SK-N-SH treated with all-trans-retinoic acid at 6 μM for 48 hours (cell line): ENCODE measurements at regions not wholly inside any gene's neighbourhood (a gene's known extent, or its start where the extent isn't known, plus 50 kb on each side); places are given as distances from the start of the nearest gene placed in this dataset.

Experiments
- ARNTL ChIP-seq: fragments of 450-650 bp; formaldehyde crosslinking; IDR thresholded peaks from 2 replicates; pipeline ENCODE4 v1.5.0; 2020; ENCODE audit warnings: low read depth, mild to moderate bottlenecking, moderate library complexity, borderline replicate concordance
- PPARA ChIP-seq: fragments of 250-450 bp; sonication (Bioruptor Pico); IDR thresholded peaks from 2 replicates; pipeline ENCODE4 v1.5.0; 2020; ENCODE audit warnings: mild to moderate bottlenecking, borderline replicate concordance
- RARB ChIP-seq: fragments of 250-450 bp; sonication (Bioruptor Pico); IDR thresholded peaks from 2 replicates; pipeline ENCODE4 v1.8.0; 2021; ENCODE audit warnings: mild to moderate bottlenecking, moderate library complexity
- ZFP3 ChIP-seq: fragments of 250-450 bp; sonication (Bioruptor Pico); IDR thresholded peaks from 2 replicates; pipeline ENCODE4 v1.5.0; 2020; ENCODE audit warnings: mild to moderate bottlenecking, moderate library complexity
- ZNF8 ChIP-seq: fragments of 450-650 bp; formaldehyde crosslinking; IDR thresholded peaks from 2 replicates; pipeline ENCODE4 v1.5.0; 2020; ENCODE audit warnings: mild to moderate bottlenecking, moderate library complexity
- TF ChIP-seq, protein P1 (sequence below): fragments of 250-450 bp; sonication (Bioruptor Pico); IDR thresholded peaks from 2 replicates; pipeline ENCODE4 v1.5.1; 2020; ENCODE audit warnings: low read depth, mild to moderate bottlenecking, moderate library complexity

DNA sequence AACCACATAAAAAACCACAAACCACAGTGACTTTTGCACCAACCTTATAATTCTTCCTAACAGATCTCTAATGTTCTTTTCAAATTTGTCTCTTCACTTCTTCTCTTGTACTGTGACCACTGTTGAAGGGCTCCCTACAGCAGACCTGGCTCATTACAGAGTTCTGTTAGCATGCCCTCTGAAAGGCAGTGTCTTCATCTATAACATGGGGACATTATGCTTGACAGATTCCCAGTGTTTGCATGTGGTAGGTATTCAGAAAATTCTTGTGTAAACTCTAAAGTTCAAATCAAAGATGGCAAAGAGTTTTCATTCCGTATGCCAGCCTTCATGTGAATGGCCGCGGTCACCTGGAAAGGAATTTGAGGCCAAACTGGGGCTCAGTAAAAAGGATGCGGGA lies 182.6 kb downstream of the DHX35 start:
- TF ChIP-seq PPARA (CRISPR knock-in tag) (no peak), ZNF8 (CRISPR knock-in tag) (no peak), ZFP3 (CRISPR knock-in tag) (no peak), RARB (CRISPR knock-in tag) (no peak), ARNTL (no peak)
- TF ChIP-seq, protein P1, sequence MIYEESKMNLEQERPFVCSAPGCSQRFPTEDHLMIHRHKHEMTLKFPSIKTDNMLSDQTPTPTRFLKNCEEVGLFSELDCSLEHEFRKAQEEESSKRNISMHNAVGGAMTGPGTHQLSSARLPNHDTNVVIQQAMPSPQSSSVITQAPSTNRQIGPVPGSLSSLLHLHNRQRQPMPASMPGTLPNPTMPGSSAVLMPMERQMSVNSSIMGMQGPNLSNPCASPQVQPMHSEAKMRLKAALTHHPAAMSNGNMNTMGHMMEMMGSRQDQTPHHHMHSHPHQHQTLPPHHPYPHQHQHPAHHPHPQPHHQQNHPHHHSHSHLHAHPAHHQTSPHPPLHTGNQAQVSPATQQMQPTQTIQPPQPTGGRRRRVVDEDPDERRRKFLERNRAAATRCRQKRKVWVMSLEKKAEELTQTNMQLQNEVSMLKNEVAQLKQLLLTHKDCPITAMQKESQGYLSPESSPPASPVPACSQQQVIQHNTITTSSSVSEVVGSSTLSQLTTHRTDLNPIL: no peak
